Stomach (tissue), 8 donors: ENCODE measurements at regions not wholly inside any gene's neighbourhood (a gene's known extent, or its start where the extent isn't known, plus 50 kb on each side); places are given as distances from the start of the nearest gene placed in this dataset.

Experiments used
- DNase-seq, 2 donors: peaks; one replicate each; pipeline versions ENCODE4 v3.0.0 to v3.0.0-alpha.2; 2013 to 2019
- H3K27ac ChIP-seq, 5 donors: fragments of 200-600 bp in 4 of 5; sonication (generic) in 4 of 5; one replicate each; pipeline ENCODE4 v1.5.1; 2013 to 2019; ENCODE audit warnings: mild to moderate bottlenecking in 1 of 5, moderate library complexity in 1 of 5
- H3K27me3 ChIP-seq, 3 donors: fragments of 200-600 bp; sonication (generic); one replicate each; pipeline ENCODE4 v1.5.1; 2017 to 2019; ENCODE audit warnings: mixed run types in 1 of 3
- H3K36me3 ChIP-seq, 4 donors: fragments of 200-600 bp; sonication (generic); 1 replicate in 3 of 4; 2 replicates in 1 of 4; pipeline ENCODE4 v1.5.1; 2016 to 2019
- H3K4me1 ChIP-seq, 4 donors: fragments of 200-600 bp; sonication (generic); one replicate each; pipeline ENCODE4 v1.5.1; 2016 to 2019
- H3K4me3 ChIP-seq, 4 donors: fragments of 200-600 bp; sonication (generic) in 3 of 4; one replicate each; pipeline ENCODE4 v1.5.1; 2016 to 2019; ENCODE audit warnings: mild to moderate bottlenecking in 1 of 4
- H3K9me3 ChIP-seq, 4 donors: fragments of 200-600 bp; sonication (generic); one replicate each; pipeline ENCODE4 v1.5.1; 2016 to 2019
- EP300 ChIP-seq: sonication (generic); formaldehyde crosslinking; IDR thresholded peaks from one replicate; pipeline ENCODE4 v1.6.1; 2017; ENCODE audit warnings: antibody characterized with exemption
- POLR2A ChIP-seq, 4 donors: fragments of 450-650 bp; IDR thresholded peaks; one replicate each; pipeline ENCODE4 v1.6.1; 2016; ENCODE audit warnings: antibody characterized with exemption in 4 of 4, control low read depth in 2 of 4, mild to moderate bottlenecking in 1 of 4, moderate library complexity in 1 of 4
- POLR2AphosphoS5 ChIP-seq, 3 donors: sonication (generic); formaldehyde crosslinking; IDR thresholded peaks; one replicate each; pipeline ENCODE4 v1.6.1; 2016; ENCODE audit warnings: antibody characterized with exemption in 3 of 3
- WGBS, 5 donors: extraction: QIAGEN DNeasy Blood & Tissue Kit in 3 of 5; methylation state at CpG; one replicate each; pipeline versions ENCODE4 v1.1.5 to v1.1.7; 2013 to 2018; 5-methylcytosine and 5-hydroxymethylcytosine counted together
- intact Hi-C: fragments of 100-400 bp; cut with DNase I; formaldehyde crosslinking; loops from one replicate; pipeline ENCODE4 v1.15.1; 2023; ENCODE audit warnings: low total_unique reads
- TF ChIP-seq, protein P1 (sequence below), 7 experiments: fragments of 450-650 bp in 4 of 7; fragments of 200-600 bp in 3 of 7; sonication (generic) in 3 of 7; IDR thresholded peaks; one replicate each; pipeline ENCODE4 v1.5.1; 2016 to 2019; ENCODE audit warnings: antibody characterized with exemption in 7 of 7, control low read depth in 2 of 7, mild to moderate bottlenecking in 1 of 7
- donor health status: healthy with polysubstance abuse.
- donor health status: Bipolar disorder and iron deficiency.
- donor health status: healthy.

DNA sequence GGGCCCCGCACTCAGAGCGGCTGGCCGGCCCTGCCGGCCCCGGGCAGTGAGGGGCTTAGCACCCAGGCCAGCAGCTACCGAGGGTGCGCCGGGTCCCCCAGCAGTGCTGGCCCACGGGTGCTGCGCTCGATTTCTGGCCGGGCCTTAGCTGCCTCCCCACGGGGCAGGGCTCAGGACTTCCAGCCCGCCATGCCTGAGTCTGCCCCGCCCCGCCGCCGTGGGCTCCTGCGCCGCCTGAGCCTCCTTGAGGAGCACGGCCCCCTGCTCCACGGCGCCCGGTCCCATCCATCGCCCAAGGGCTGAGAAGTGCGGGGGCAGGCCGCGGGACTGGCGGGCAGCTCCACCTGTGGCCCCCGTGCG, 67.9 kb upstream of the AMZ2 start:
- no peaks in the 10 kb centered on the region for H3K9me3 ChIP-seq
- H3K36me3 ChIP-seq, result no peaks in the 10 kb centered on the region
- no peaks in the 10 kb centered on the region for H3K27me3 ChIP-seq
- intact Hi-C loops, result loop anchor here (10.0 kb wide), 1 partner anchor 285 kb away; no protein-coding TSS in a partner anchor
- WGBS, 5 donors, result 91 to 98% (median 96%) methylated on average over 17 to 31 of the region's 31 CpGs
- TF ChIP-seq, protein P1, sequence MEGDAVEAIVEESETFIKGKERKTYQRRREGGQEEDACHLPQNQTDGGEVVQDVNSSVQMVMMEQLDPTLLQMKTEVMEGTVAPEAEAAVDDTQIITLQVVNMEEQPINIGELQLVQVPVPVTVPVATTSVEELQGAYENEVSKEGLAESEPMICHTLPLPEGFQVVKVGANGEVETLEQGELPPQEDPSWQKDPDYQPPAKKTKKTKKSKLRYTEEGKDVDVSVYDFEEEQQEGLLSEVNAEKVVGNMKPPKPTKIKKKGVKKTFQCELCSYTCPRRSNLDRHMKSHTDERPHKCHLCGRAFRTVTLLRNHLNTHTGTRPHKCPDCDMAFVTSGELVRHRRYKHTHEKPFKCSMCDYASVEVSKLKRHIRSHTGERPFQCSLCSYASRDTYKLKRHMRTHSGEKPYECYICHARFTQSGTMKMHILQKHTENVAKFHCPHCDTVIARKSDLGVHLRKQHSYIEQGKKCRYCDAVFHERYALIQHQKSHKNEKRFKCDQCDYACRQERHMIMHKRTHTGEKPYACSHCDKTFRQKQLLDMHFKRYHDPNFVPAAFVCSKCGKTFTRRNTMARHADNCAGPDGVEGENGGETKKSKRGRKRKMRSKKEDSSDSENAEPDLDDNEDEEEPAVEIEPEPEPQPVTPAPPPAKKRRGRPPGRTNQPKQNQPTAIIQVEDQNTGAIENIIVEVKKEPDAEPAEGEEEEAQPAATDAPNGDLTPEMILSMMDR (IDR thresholded peaks at IDR 0.05), result no peak
- TF ChIP-seq EP300 (no peak), POLR2A (IDR thresholded peaks at IDR 0.05) (no peak), POLR2AphosphoS5 (IDR thresholded peaks at IDR 0.05) (no peak)
- DNase-seq, result no peak
- no peaks in the 10 kb centered on the region for H3K4me1 ChIP-seq
- no peak overlapping the region for H3K4me3 ChIP-seq
- H3K27ac ChIP-seq, result no peak overlapping the region

DNA sequence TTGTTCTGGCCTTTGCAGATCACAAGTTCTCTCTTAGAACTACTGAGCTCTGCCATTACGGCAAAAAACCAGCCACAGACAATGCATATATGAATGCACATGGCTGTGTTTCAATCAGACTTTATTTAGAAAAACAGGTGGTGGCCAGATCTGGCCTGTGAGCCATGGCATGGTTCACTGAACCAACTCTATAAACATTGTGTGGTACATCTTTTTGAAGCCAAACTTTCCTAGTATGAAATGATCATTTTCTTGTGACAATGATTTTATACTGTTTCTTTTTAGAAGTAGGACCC, 65.9 kb upstream of the AMZ2 start:
- H3K27ac ChIP-seq, result no peak overlapping the region
- H3K9me3 ChIP-seq, result no peaks in the 10 kb centered on the region
- no peaks in the 10 kb centered on the region for H3K27me3 ChIP-seq
- H3K4me1 ChIP-seq, result no peaks in the 10 kb centered on the region
- WGBS, 5 donors, result 67 to 78% (median 73%) methylated on average over 1 of the region's 1 CpG
- TF ChIP-seq, protein P1 (IDR thresholded peaks at IDR 0.05), result no peak
- TF ChIP-seq POLR2AphosphoS5 (IDR thresholded peaks at IDR 0.05), result no peak
- no peak for TF ChIP-seq EP300
- no peak for DNase-seq
- H3K36me3 ChIP-seq, result no peaks in the 10 kb centered on the region
- H3K4me3 ChIP-seq, result no peak overlapping the region
- intact Hi-C loops, result no loop called here

DNA sequence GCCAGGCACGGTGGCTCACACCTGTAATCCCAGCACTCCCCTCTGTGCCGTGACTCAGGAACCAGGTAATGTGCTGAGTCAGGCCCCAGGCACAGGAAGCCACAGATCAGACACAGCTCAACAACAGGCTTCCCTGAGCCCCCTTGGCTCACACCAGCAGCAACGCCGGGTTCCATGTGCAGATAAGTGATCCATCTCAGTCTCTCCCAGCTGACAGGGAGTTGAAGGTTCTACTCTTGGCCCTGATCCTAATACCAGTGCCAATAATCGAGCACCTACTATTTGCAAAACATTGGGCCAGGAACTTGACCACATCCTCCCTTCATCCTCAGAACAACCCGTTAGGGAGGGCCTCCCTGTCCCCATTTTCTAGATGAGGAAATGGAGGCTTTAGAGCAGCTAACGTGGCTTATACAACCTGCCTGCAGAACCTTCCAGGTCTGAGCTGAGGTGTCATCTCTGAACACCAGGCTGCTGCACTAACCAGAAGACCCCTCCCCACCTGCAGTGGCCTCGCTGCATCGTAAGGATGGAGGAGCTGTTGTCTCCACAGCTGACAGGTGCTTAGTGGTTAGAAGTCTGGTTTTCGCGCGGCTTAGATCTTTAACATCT, 64.8 kb upstream of the AMZ2 start:
- WGBS, 5 donors, result 70 to 82% (median 78%) methylated on average over 8 to 12 of the region's 12 CpGs
- intact Hi-C loops, result no loop called here
- H3K36me3 ChIP-seq, result no peaks in the 10 kb centered on the region
- H3K4me3 ChIP-seq, result no peak overlapping the region
- no peaks in the 10 kb centered on the region for H3K27me3 ChIP-seq
- no peaks in the 10 kb centered on the region for H3K4me1 ChIP-seq
- H3K9me3 ChIP-seq, result no peaks in the 10 kb centered on the region
- TF ChIP-seq POLR2A (IDR thresholded peaks at IDR 0.05) (no peak), EP300 (no peak), POLR2AphosphoS5 (IDR thresholded peaks at IDR 0.05) (no peak)
- TF ChIP-seq, protein P1 (IDR thresholded peaks at IDR 0.05), result no peak
- peak in 1 of 2 donors; percentile 32 for DNase-seq
- peak overlapping the region in 1 of 5 donors; percentile 33 for H3K27ac ChIP-seq

DNA sequence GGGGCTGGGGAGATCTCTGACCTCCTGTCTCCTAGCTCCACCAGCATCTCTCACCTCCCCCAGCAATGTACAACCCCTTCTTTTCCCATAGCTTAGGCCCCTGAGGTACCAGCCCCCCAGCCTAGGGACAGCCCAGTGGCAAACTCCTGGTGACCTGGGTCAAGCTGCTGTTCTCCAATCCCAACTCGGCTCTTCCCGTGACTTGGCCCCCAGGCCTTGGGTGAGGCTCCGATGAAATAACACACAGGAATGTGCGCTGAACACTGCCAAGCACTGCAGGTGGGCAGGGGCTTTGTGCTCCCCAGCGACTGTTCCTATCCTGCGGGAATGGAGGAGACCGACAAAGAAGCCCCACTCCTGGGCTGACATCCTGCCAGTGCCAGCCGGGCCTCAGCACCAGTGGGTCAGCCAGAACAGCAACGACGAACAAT, 63.7 kb upstream of the AMZ2 start:
- no peak for TF ChIP-seq POLR2AphosphoS5 (IDR thresholded peaks at IDR 0.05)
- TF ChIP-seq, protein P1 (IDR thresholded peaks at IDR 0.05), result no peak
- TF ChIP-seq EP300, result no peak
- no peak for TF ChIP-seq POLR2A (IDR thresholded peaks at IDR 0.05)
- WGBS, 5 donors, result 69 to 91% (median 86%) methylated on average over 10 of the region's 10 CpGs
- Histone ChIP-seq H3K9me3 (no peaks in the 10 kb centered on the region), H3K36me3 (no peaks in the 10 kb centered on the region), H3K4me3 (no peak overlapping the region), H3K27me3 (no peaks in the 10 kb centered on the region), H3K27ac (peak overlapping the region in 2 of 5 donors; percentile 10 to 39), H3K4me1 (no peaks in the 10 kb centered on the region)
- intact Hi-C loops, result no loop called here
- no peak for DNase-seq
